Glomerular visceral epithelial cell (primary cell): ENCODE measurements at regions not wholly inside any gene's neighbourhood (a gene's known extent, or its start where the extent isn't known, plus 50 kb on each side); places are given as distances from the start of the nearest gene placed in this dataset.
"Not testable (repeated sequence)": the region's sequence is repeated elsewhere in the genome, so short reads cannot be mapped to it uniquely, and the experiment has no call there.

ENCODE experiments used
- DNase-seq: peaks from one replicate; pipeline ENCODE4 v3.0.0-alpha.2; 2016; ENCODE audit errors: extremely low spot score

DNA sequence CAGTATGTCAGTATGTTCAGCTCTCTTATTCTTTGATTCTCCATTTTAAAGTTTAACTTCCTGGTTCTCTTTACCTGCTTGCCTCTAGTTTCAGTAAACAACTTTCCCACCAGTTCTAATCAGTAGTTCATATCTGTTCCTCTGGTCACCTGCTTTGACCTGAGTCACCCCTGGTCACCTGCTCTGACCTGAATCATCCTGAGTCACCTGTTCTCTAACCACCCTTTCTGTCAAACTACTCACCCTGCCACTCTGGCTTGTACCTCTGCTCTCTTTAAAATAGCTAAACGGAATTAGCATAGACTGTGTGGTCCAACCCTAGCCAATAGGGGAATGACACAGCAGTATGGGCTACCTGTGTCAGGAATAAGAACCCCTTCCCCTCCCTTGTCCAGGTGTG lies 62.0 kb upstream of the NREP start:
- DNase-seq: not testable (repeated sequence)

DNA sequence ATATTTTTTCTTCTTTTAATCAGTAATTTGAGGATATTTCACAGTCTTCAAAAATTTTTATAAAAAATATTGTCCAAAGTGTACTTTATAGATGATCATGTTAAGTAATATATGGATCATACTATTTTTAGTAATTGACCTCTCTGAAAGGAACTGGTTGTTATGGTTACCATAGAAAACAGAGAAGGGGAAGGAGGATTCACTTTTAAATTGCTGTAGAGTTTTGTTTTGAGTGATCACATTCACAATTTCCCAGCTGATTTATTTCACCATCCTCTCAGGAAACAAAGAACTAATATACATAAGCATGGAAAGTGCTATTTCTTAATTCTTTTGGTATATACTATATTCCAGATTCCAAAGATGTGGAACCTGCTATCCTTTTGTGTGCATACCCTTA lies 56.5 kb upstream of the NREP start:
- no peak for DNase-seq

DNA sequence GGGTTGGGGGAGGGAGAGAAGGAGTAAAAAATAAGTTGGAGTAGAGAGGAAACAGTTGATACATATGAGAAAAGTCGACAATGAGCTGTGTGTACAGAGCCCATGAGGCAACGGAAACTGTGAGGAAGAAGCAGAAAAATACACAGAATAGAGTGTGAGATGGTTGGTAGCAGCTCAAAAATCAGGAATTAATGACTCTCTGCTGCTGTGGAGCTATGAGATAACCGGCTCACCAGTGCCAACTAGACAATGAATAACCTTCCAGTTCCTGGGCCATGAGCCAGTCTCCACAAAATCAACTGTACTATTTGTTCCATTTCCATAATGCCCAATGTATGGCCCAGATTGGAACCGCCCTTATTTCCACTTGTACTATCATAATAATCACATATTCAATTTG lies 53.1 kb upstream of the NREP start:
- peak; percentile 29 for DNase-seq
